ENCODE measurements at regions not wholly inside any gene's neighbourhood (a gene's known extent, or its start where the extent isn't known, plus 50 kb on each side); places are given as distances from the start of the nearest gene placed in this dataset.

GRCh38 chrX:13226214-13226613 lies 93.6 kb downstream of the ATXN3L start:
- CTCF ChIA-PET, result no interaction called here
- H3K4me1 Mint-ChIP-seq (ENCODE audit: low read depth), result no peaks in the 10 kb centered on the region
- H3K27ac Mint-ChIP-seq, result no peak overlapping the region
- DNase-seq, result no peak
- POLR2A ChIA-PET, result no interaction called here
- no peak overlapping the region for H3K4me3 Mint-ChIP-seq
- no peaks in the 10 kb centered on the region for H3K27me3 Mint-ChIP-seq
- H3K9me3 Mint-ChIP-seq, result no peaks in the 10 kb centered on the region
- intact Hi-C loops (cut with micrococcal nuclease), result no loop called here
- no peak for ATAC-seq
- H3K36me3 Mint-ChIP-seq (ENCODE audit: low read depth), result no peaks in the 10 kb centered on the region
- no peak for TF ChIP-seq CTCF (IDR thresholded peaks at IDR 0.05)

GRCh38 chrX:13223868-13224567 lies 95.8 kb downstream of the ATXN3L start:
- intact Hi-C loops (cut with micrococcal nuclease), result no loop called here
- no peaks in the 10 kb centered on the region for H3K4me1 Mint-ChIP-seq (ENCODE audit: low read depth)
- no peaks in the 10 kb centered on the region for H3K36me3 Mint-ChIP-seq (ENCODE audit: low read depth)
- CTCF ChIA-PET, result interaction anchor here (0.5 kb wide), 1 partner anchor 75 kb away, joined by 3 read pairs; no protein-coding TSS in a partner anchor
- no peak overlapping the region for H3K27ac Mint-ChIP-seq
- POLR2A ChIA-PET, result no interaction called here
- DNase-seq (no peak), ATAC-seq (no peak)
- no peaks in the 10 kb centered on the region for H3K9me3 Mint-ChIP-seq
- H3K4me3 Mint-ChIP-seq, result no peak overlapping the region
- no peaks in the 10 kb centered on the region for H3K27me3 Mint-ChIP-seq
- no peak for TF ChIP-seq CTCF (IDR thresholded peaks at IDR 0.05)

- ChIA-PET CTCF (no interaction called here), POLR2A (no interaction called here)
- no peak overlapping the region for H3K4me3 Mint-ChIP-seq
- H3K36me3 Mint-ChIP-seq (ENCODE audit: low read depth), result no peaks in the 10 kb centered on the region
- intact Hi-C loops (cut with micrococcal nuclease), result no loop called here
- no peaks in the 10 kb centered on the region for H3K4me1 Mint-ChIP-seq (ENCODE audit: low read depth)
- TF ChIP-seq CTCF (IDR thresholded peaks at IDR 0.05), result no peak
- ATAC-seq, result no peak
- no peak for DNase-seq
- H3K27me3 Mint-ChIP-seq, result no peaks in the 10 kb centered on the region
- H3K9me3 Mint-ChIP-seq, result no peaks in the 10 kb centered on the region
- no peak overlapping the region for H3K27ac Mint-ChIP-seq
Measured at GRCh38 chrX:13220916-13221315, 98.9 kb downstream of the ATXN3L start.

GRCh38 chrX:13219991-13220764 lies 99.7 kb downstream of the ATXN3L start:
- ChIA-PET POLR2A (no interaction called here), CTCF (no interaction called here)
- TF ChIP-seq CTCF (IDR thresholded peaks at IDR 0.05), result no peak
- Mint-ChIP-seq H3K4me3 (no peak overlapping the region), H3K27ac (no peak overlapping the region), H3K4me1 (ENCODE audit: low read depth) (no peaks in the 10 kb centered on the region), H3K36me3 (ENCODE audit: low read depth) (no peaks in the 10 kb centered on the region), H3K27me3 (no peaks in the 10 kb centered on the region), H3K9me3 (no peaks in the 10 kb centered on the region)
- ATAC-seq (no peak), DNase-seq (no peak)
- intact Hi-C loops (cut with micrococcal nuclease), result no loop called here

- TF ChIP-seq CTCF (IDR thresholded peaks at IDR 0.05), result no peak
- ChIA-PET CTCF (no interaction called here), POLR2A (no interaction called here)
- Mint-ChIP-seq H3K4me3 (no peak overlapping the region), H3K27ac (no peak overlapping the region), H3K4me1 (ENCODE audit: low read depth) (no peaks in the 10 kb centered on the region), H3K27me3 (no peaks in the 10 kb centered on the region), H3K9me3 (no peaks in the 10 kb centered on the region), H3K36me3 (ENCODE audit: low read depth) (no peaks in the 10 kb centered on the region)
- ATAC-seq (no peak), DNase-seq (no peak)
- intact Hi-C loops (cut with micrococcal nuclease), result no loop called here
Measured at GRCh38 chrX:13218758-13219157, 101.1 kb downstream of the ATXN3L start.
